ENCODE measurements at regions not wholly inside any gene's neighbourhood (a gene's known extent, or its start where the extent isn't known, plus 50 kb on each side); places are given as distances from the start of the nearest gene placed in this dataset.

DNA sequence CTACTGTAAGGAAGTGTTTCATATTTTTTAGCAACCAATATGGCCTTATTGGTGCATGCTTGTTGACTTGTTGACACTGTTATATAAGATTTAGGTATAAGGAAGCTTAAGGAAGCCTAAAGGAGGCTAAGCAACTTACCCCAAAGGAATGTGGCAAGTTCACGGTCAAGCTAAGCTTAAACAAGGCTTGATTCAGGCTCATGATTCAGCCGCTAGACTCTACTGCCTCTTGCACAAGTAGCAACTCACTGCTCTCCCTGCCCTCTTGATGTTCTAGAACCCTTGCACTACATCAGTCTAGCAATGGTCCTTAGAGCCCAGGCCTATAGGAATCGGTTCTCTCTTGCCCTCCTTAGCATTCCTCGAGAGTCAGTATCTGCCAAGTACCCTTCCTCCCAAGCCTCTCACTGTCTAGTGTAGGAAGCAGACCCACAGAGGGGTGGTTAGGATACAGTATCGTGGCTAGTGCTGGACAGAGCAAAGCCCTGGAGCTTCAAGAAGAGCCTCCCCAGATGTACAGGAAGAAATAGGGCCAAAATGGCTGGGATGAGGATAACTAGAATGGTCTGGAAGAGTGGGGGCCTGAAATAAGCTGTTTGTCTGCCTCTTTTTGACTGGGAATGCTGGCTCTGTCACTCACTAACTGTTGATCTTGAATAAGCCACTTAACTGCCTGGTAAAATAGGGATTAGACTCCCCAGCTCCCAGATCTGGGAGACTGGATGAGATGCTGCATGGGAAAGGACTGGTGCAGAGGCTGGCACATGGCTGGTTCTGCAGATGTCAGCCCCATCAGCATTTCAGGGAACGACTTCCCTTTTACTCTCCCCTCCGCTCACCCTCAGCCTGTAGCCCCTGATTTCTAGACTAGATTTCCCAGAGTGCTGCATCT, 122.2 kb downstream of the NAV1 start:
- no peak for DNase-seq

DNA sequence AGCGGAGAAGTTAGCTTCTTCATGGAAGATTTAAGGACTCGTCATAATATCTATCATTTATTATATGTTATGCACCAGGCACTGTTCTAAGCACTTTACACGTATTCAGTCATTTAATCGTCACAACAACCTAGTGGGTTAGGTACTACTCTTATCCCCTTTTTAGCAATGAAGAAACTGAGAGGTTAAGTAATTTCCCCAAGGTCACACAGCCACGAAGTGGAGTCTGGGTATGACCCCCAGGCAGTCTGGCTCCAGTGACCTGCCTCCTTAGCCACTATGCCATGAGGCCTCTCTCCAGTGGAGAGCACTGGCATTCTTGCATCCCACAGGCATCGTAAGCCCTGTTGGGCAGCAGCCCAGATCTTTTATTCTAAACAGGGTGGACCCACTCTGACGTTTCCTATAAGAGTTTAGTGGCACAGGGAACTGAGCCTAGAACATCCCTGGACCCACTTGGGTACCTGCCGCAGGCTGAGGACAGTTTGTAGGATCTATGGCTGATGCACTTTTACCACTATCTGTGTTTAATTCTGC, 123.0 kb downstream of the NAV1 start:
- DNase-seq: no peak

DNA sequence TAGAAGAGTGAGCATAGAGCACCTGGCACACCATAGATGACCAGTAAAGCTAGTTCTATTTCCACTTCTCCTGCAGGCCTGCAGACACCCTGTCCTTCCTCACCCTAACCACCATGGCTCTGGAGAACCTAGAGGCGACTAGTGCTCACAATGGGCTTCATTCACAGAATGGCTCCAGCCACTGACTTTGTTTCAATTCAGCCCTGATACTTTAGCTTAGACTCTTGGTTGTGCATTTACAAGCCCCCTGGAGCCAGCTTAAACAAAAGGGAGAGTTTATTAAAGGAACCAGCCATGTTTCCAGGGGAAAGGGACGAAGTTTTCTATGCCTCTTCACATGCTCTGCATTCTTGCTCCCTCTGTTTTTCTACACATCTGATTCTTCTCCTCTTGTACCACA, 123.7 kb downstream of the NAV1 start:
- DNase-seq: no peak

- no peak for DNase-seq
Measured at GRCh38 chr1:201663491-201664113, 124.7 kb downstream of the NAV1 start.

- no peak for DNase-seq
Measured at GRCh38 chr1:201665036-201665435, 126.1 kb downstream of the NAV1 start.

- no peak for DNase-seq
Measured at GRCh38 chr1:201666102-201666501, 127.2 kb downstream of the NAV1 start.

GRCh38 chr1:201666645-201667044, 127.7 kb downstream of the NAV1 start:
- DNase-seq: no peak

DNA sequence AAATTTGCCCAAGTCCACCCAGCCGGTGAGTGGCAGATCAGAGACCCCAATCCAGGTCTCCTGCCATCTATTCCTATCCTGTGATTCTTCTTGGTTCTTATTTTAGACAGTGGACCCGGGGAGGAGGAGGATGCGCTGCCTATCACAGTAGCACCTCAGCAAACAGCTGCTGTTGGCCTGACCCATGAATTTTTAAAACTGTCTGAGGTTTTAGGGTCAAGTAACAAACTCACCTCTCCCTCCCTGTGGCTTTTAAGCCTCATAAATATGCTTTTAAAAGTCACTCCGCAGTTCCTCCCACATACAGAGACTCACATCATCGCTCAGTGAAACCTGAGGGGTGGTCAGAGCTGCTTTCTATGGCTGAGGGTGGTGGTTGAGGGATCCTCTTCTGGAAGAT, 128.6 kb downstream of the NAV1 start:
- DNase-seq: no peak

DNA sequence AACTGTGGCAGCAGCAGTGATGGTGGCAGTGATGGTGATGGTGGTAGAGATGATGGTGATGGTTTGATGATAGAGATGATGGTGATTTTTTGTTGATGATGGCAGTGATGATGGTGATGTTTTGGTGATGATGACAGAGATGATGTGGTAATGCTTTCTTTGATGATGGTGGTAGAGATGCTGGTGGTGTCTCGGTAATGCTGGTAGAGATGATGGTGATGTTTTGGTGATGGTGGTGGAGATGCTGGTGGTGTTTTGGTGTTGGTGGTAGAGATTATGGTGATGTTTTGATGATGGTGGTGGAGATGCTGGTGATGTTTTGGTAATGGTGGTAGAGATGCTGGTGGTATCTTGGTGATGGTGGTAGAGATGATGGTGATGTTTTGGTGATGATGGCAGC, 131.6 kb downstream of the NAV1 start:
- DNase-seq: no peak

DNA sequence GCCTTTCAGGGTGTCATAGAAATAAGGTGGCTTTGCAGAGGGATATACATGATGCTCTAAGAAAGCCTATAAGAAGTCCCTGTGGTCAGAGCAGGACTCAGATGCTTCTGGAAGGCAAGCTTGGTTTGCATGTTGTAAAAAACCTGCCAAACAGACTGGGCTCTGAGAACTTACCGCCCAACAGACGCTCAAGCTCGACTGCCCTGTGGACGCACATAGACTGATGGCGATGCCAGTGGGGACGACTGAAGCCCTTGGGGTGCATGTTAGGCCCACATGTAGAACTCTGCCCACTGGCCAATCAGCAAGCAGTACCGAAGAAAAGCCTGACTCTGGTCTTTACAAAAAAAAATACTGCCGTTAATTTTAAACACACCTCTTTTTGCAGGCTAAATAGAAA, 133.8 kb downstream of the NAV1 start:
- DNase-seq: no peak

DNA sequence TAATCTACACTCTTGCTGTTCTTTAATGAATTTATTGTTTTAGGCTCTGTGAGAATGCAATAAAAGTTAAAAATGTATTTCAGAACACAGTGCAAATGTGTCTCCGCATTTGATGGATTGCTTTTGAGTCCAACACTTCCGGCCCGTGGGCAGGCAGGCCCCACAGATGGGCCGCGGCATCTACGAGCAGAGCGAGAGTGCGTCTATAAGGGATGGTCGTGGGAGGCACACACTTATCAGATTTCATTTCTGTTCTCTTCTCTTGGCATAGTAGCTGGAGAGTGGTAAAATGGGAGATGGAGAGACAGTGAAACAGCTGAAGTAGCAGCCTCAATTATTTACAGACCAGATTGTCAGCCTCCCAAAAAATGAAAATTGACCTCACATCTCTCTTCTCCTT, 134.2 kb downstream of the NAV1 start:
- no peak for DNase-seq

DNA sequence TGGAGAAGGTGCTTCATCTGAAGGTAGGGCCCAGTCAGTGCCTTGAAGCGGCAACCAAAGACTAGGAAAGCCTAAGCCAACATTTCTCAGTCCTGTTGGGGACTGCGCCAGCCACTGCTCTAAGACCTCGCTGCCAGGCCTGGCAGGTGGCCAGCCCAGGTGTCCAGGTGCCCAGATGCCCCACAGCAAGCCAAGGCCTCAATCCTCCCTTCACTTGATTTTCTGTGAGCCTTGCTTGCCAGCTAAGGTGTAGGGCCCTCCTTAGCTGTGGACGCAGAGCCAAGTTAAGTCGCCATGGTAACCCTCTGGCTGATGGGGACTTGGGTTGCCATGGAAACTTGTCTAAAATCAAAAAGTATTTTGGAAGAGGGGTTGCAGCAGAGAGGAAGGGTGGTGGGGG, 135.0 kb downstream of the NAV1 start:
- no peak for DNase-seq

DNA sequence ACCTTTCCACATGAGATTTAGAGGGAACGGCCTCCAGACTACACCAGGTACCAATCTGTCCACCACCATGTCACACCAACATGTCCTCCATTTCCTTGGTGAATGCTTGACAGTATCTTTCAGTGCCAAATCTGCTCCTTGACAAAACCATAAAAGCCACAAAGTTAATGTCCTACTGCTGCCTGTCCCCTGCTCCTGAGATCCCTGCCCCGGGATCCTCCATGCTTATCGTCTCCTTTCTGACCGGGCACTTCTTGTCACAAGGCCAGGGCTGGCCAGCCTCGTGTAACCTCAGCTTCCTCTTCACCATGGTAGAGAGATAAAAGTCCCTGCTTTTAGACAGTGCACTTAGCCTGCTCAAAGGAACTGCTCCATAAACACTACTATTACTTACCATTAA, 136.2 kb downstream of the NAV1 start:
- DNase-seq: no peak

DNA sequence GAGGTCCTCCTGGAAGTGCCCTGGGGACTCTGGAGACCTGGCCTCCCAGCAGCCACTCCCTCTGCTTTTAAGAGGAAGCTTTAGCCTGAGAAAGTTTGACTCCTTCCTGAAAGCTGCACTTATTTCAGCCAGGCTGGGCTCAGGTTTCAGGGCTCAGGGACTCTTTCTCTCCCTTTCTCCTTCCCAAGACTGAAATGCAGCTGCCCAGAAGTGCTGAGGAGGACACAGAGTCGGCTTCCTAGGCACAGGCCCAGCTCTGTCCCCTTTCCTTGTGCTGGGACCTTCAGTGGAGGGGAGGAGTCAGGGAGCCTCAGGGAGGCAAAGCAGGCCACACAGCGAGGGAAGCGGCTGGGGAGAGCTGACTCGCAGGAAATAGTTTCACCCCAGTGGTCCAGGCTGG, 137.3 kb downstream of the NAV1 start:
- DNase-seq: no peak

DNA sequence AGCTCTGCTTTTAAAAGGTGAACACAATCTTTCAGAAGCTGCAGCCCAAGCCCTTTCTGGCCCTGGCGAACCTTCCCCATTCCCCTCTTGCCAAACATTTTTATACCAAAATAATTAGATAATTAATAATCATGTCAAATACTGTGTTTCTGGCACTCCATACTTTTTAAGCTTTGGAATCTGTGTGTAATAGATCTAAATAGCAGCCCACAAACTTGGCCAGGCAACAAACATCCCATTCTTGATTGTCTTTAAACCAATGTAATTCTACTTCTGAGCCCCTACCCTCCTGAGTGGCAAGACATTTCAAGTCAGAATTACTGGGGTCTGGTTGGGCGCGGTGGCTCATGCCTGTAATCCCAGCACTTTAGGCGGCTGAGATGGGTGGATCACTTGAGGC, 137.7 kb downstream of the NAV1 start:
- no peak for DNase-seq

DNA sequence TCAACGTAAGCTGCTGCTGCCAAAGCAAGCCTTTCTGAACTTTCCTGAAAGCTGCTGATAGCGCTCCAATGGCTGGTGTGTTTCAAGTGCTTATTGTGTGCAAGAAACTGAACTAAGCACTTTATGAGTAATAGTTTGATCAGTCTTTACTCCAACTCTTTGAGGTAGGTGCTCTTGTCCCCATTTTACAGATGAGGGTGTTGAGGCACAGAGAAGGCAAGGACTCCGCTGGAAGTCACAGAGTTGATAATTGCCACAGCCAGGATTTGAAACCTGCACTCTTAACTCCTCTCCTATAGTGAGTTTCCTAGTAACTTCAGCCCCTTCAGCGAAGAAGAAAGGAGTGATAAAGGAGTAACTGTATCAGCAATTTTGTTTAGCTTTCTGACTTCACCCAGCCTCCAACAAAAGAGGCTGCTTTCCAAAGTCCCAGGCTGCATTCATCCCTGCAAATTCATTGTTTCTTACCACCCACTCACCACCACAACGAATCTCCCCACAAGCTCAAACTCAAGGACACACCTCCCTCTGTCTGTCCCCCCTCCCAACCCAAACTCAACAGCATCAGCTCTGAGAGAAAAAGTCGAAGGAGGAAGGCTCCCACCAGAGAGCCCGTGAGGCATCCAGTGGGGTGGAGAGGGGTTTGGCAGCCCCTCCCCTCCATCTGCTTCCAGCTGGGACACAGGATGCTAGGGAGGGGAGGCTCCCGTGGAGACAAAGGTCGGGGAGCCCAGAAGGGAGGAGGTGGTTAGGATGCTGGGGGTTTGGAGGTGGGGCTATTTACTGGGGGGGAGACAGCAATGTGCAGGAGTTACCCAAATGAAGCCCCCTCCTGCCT, 139.6 kb downstream of the NAV1 start:
- no peak for DNase-seq

DNA sequence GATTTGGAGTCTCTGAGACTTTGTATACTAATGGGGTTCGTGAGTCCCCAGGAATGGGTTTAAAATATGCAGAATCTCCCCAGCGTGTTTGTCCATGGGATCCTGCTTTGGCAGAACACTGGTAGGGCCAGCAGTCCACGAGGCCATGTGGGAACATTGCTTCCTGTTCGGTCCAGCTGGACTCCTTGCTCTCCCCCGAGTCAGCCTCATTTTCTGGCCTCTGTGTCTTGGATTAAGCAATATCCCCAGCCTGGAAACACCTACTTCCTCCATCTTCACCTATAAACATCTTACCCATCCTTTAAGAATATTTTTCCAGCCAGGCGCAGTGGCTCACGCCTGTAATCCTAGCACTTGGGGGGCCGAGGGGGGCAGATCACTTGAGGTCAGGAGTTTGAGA, 142.4 kb downstream of the NAV1 start:
- DNase-seq: no peak

DNA sequence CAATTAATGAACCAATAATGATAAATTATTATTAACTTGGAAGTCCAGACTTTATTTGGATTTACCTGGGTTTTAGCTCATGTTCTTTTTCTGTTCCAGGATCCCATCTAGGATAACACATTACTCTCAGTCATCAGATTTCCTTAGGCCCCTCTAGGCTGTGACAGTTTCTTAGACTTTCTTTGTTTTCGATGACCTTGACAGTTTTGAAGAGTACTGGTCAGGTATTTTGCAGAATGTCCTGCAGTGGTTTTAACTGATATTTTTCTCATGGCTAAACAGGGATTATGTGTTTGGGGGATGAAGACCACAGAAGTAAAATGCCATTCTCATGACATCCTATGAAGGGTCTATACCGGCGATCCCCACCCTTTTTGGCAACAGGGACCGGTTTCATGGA, 144.0 kb downstream of the NAV1 start:
- no peak for DNase-seq

DNA sequence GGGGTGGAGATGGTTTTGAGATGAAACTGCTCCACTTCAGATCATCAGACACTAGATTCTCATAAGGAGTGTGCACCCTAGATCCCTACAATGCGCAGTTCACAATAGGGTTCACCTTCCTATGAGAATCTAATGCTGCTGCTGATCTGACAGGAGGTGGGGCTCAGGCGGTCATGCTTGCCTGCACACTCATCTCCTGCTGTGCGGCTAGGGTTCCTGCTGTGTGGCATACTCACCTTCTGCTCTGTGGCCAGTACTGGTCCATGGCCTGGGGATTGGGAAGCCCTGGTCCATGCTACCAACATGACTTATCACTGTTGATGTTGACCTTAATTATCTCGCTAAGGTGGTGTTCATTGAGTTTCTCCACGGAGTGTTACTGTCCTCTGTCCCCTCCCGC, 144.5 kb downstream of the NAV1 start:
- no peak for DNase-seq

- DNase-seq: no peak
Measured at GRCh38 chr1:201685485-201685884, 143.5 kb upstream of the IPO9 start.

DNA sequence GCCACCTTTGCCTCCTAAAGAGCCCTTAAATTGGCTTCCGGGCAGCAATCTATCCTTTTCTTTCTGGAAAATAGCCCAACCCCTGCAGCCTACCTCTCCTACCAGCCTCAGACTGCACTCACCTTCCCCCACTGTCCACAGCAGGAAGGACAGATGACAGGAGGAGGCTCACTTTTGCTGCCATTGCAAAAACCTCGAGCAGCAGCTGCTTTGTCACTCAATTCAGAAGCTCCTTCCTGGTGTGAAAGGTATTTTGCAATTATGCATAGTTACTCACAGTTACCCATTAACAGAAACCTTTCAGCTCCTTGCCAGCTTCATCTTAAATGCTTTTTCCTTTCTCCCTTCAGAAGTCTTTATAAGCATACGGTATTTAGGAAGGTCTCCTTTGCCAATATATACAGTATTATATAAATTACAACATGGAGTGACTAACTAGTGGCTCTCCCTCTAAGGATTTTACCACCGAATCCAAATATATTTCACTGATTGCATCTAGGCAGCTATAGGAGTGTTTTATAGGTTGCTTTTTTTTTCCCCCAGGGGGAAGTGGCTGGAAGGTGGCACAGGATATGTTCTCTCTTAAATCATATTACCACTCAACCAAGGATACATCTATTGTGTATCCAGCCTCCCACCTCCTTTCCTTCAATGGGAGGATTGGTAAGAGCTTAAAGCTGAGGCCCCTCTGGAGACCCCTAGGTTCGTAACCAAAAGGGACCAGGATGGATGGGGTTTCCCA, 142.1 kb upstream of the IPO9 start:
- no peak for DNase-seq

DNA sequence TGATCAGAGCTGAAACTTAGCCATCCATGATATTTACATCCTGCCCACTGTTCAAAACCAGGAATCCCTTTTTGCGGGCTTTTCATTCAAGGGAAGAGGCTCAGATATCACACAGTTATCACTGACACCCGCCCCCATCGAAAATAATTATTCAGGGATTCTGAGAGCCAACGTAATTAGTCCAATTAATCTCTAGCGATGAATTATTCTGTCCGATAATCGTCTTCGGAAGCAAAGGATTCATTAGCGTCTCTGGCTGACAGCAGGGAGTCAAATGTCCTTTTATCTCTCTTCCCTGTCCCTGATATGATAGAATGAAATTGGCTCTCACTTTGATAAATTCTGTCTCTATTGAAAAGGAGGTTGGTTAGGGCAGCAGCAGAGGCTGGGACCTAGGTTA, 140.4 kb upstream of the IPO9 start:
- no peak for DNase-seq

- no peak for DNase-seq
Measured at GRCh38 chr1:201689647-201690046, 139.3 kb upstream of the IPO9 start.
